ENCODE measurements at regions not wholly inside any gene's neighbourhood (a gene's known extent, or its start where the extent isn't known, plus 50 kb on each side); places are given as distances from the start of the nearest gene placed in this dataset.
A peak's percentile ranks its signal among the peaks of the same experiment; 100 is the strongest.
"Not testable (repeated sequence)": the region's sequence is repeated elsewhere in the genome, so short reads cannot be mapped to it uniquely, and the experiment has no call there.

DNA sequence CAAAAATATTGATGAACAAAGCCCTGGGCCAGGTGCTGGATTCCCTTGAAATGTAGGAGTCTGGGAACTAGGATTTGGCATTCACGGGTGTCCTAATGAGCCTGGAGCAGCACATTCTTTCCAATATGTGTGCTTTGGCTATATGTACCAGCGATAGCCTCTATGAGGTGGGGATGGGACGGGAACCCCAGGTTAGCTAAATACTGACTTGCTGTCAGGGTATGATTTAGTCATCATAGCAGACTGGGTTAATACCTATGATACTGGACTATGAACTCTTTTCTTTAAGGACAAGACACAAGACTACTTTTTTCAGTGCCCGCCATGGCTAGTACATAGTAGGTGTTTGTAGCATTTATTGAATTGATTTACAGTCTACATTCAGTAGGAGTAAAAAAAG lies 152.7 kb downstream of the KCNRG start:
- no peaks in the 10 kb centered on the region for H3K9me3 ChIP-seq
- TF ChIP-seq, protein P1, sequence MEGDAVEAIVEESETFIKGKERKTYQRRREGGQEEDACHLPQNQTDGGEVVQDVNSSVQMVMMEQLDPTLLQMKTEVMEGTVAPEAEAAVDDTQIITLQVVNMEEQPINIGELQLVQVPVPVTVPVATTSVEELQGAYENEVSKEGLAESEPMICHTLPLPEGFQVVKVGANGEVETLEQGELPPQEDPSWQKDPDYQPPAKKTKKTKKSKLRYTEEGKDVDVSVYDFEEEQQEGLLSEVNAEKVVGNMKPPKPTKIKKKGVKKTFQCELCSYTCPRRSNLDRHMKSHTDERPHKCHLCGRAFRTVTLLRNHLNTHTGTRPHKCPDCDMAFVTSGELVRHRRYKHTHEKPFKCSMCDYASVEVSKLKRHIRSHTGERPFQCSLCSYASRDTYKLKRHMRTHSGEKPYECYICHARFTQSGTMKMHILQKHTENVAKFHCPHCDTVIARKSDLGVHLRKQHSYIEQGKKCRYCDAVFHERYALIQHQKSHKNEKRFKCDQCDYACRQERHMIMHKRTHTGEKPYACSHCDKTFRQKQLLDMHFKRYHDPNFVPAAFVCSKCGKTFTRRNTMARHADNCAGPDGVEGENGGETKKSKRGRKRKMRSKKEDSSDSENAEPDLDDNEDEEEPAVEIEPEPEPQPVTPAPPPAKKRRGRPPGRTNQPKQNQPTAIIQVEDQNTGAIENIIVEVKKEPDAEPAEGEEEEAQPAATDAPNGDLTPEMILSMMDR (IDR thresholded peaks at IDR 0.05): no peak
- TF ChIP-seq POLR2A (IDR thresholded peaks at IDR 0.05): no peak
- intact Hi-C loops (cut with DNase I): loop anchor here in 2 of 10 donors (5.0 to 10.0 kb wide), 2 partner anchors 634 to 637 kb away; no protein-coding TSS in a partner anchor
- H3K27me3 ChIP-seq: no peaks in the 10 kb centered on the region
- no peaks in the 10 kb centered on the region for H3K36me3 ChIP-seq
- no peak overlapping the region for H3K4me3 ChIP-seq
- WGBS, 4 donors: 77 to 97% (median 93%) methylated on average over 4 of the region's 4 CpGs
- no peak overlapping the region for H3K27ac ChIP-seq
- DNase-seq (no peak), ATAC-seq (no peak)
- H3K4me1 ChIP-seq: peaks cover 0 to 4% (median 0%) of the 10 kb centered on the region in 12 donors

DNA sequence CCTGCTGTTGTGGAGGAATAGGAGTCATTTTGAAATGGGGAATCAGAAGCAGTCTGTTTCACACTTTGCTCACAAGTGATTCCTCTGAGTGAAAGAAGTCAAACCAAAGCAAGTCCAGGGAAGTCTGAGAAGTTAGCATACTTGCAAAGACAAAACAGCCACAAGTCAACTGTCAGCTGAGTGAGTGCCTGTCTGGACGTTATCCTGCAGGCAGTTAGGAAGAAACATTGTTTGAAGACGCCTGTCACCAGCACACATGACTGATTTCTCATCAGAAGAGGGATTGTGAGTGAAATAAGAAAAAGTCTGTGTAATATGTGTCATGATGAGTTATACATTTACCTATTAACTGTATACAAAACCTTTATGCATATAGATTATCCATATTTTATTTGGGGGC lies 153.5 kb downstream of the KCNRG start:
- Histone ChIP-seq H3K9me3 (no peaks in the 10 kb centered on the region), H3K27ac (no peak overlapping the region), H3K36me3 (no peaks in the 10 kb centered on the region), H3K27me3 (no peaks in the 10 kb centered on the region), H3K4me1 (peaks cover 0 to 4% (median 0%) of the 10 kb centered on the region in 12 donors), H3K4me3 (no peak overlapping the region)
- no peak for TF ChIP-seq POLR2A (IDR thresholded peaks at IDR 0.05)
- TF ChIP-seq, protein P1 (IDR thresholded peaks at IDR 0.05): no peak
- DNase-seq (no peak), ATAC-seq (no peak)
- WGBS, 4 donors: 64 to 75% (median 74%) methylated on average over 2 of the region's 2 CpGs
- intact Hi-C loops (cut with DNase I): loop anchor here in 2 of 10 donors (5.0 to 10.0 kb wide), 2 partner anchors 634 to 636 kb away; no protein-coding TSS in a partner anchor

DNA sequence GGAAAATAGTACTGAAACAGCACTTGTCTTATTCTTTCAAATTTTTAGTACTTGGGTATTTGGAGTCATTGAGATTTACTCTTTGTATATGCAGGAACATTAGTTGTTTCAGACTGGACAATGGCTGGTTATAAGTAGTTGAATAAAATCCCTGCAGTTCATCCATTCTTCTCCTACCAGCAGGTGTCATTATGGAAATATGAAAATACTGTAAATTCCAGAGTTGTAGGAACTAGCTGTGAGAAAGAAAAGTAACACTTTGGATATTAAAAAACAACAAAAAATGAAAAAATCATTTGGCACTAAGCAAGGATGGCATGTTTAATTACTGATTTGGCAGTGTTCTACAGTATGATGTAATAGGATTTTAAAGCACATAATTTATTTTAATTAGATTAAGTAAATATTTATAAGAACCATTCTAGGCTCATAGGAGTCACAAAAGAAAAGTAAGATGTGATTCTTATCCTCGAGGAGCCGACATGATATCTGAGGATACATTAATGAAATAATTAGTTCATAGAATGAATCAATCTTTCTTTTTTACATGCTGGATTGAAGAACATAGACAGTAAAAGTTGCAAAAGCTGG lies 155.3 kb downstream of the KCNRG start:
- DNase-seq: no peak
- intact Hi-C loops (cut with DNase I): loop anchor here in 4 of 10 donors (10.0 kb wide), 2 partner anchors 364 to 634 kb away; no protein-coding TSS in a partner anchor
- WGBS, 4 donors: 58 to 73% (median 67%) methylated on average over 2 of the region's 2 CpGs

DNA sequence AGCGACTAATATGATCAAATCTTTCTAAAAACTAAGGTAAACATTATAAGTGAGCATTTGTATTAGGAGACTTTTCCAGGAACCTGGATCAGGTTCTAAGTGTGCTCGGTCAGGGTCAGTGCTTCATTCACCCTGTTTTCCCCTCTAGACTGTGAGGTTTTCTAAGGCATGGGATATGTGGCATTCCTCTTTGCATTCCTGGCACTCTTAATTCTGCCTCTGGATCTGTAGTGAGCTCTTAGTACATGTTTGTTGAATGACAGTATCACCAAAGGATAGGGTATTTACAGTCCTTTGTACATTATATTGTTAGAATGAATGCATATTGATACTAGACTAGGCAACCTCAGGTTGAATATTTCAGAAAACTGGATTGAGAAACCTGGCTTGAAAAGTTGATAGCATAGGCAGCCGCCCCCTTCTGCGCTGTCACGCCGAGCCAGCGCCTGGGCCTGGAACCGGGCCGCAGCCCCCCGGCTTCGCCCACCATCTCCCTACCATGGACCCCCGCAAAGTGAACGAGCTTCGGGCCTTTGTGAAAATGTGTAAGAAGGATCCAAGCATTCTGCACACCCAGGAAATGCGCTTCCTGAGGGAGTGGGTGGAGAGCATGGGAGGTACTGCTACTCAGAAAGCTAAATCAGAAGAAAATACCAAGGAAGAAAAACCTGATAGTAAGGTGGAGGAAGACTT lies 156.5 kb downstream of the KCNRG start:
- Histone ChIP-seq H3K9me3 (no peaks in the 10 kb centered on the region), H3K4me3 (no peak overlapping the region), H3K27ac (no peak overlapping the region), H3K27me3 (no peaks in the 10 kb centered on the region), H3K4me1 (peaks cover 0 to 4% (median 0%) of the 10 kb centered on the region in 12 donors), H3K36me3 (no peaks in the 10 kb centered on the region)
- WGBS, 4 donors: 94 to 100% (median 96%) methylated on average over 15 of the region's 15 CpGs
- DNase-seq (no peak), ATAC-seq (no peak)
- intact Hi-C loops (cut with DNase I): loop anchor here in 4 of 10 donors (10.0 kb wide), 2 partner anchors 363 to 633 kb away; no protein-coding TSS in a partner anchor
- TF ChIP-seq, protein P1 (IDR thresholded peaks at IDR 0.05): no peak
- no peak for TF ChIP-seq POLR2A (IDR thresholded peaks at IDR 0.05)

More for the DNA sequence above, 155.3 kb downstream of the KCNRG start:
- Histone ChIP-seq H3K4me1 (peaks cover 0 to 4% (median 0%) of the 10 kb centered on the region in 12 donors), H3K27ac (no peak overlapping the region), H3K4me3 (no peak overlapping the region), H3K27me3 (no peaks in the 10 kb centered on the region), H3K36me3 (no peaks in the 10 kb centered on the region), H3K9me3 (no peaks in the 10 kb centered on the region)
- no peak for ATAC-seq
- TF ChIP-seq POLR2A (IDR thresholded peaks at IDR 0.05): no peak
- TF ChIP-seq, protein P1 (IDR thresholded peaks at IDR 0.05): peak in 9 of 12 donors; percentile 24 to 56 (median 47)

DNA sequence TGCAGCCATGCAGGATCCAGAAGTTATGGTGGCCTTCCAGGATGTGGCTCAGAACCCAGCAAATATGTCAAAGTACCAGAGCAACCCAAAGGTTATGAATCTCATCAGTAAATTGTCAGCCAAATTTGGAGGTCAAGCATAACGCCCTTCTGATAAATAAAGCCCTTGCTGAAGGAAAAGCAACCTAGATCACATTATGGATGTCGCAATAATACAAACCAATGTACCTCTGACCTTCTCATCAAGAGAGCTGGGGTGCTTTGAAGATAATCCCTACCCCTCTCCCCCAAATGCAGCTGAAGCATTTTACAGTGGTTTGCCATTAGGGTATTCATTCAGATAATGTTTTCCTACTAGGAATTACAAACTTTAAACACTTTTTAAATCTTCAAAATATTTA lies 157.8 kb downstream of the KCNRG start:
- H3K4me1 ChIP-seq, ATAC-seq, H3K4me3 ChIP-seq, DNase-seq, H3K27me3 ChIP-seq, H3K27ac ChIP-seq, H3K9me3 ChIP-seq, H3K36me3 ChIP-seq: not testable (repeated sequence)
- WGBS, 4 donors: 87 to 91% (median 88%) methylated on average over 2 of the region's 2 CpGs
- intact Hi-C loops (cut with DNase I): loop anchor here in 4 of 10 donors (10.0 kb wide), 2 partner anchors 362 to 632 kb away; no protein-coding TSS in a partner anchor

Data from heart left ventricle (tissue), 16 donors.